Left kidney (tissue), 1 donor: ENCODE measurements at regions not wholly inside any gene's neighbourhood (a gene's known extent, or its start where the extent isn't known, plus 50 kb on each side); places are given as distances from the start of the nearest gene placed in this dataset.
"Not testable (repeated sequence)": the region's sequence is repeated elsewhere in the genome, so short reads cannot be mapped to it uniquely, and the experiment has no call there.

Experiments
- DNase-seq: peaks from one replicate; pipeline ENCODE4 v3.0.0-alpha.2; 2013

- no peak for DNase-seq
Measured at GRCh38 chr9:31702957-31703356, 681.5 kb upstream of the ACO1 start.

DNA sequence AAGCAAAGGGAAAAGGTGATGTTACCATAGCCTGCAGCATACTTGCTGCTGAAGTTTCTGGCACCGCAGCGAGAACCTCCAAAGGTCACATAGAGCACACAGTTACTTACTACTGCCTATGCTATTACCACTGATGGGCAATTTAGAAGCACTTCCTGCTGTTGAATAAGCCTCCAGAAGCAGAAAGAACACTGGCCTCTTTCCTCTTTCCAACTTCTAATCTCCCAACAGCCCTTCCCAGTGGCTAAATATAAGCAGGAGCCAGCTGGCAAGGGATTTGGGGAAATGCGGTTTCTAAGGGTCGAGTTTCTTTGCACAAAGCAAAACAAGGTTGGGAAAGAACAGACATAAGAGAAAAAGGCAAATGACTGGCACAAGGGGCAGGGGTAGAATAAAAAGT is 669.2 kb upstream of the ACO1 start:
- no peak for DNase-seq

DNA sequence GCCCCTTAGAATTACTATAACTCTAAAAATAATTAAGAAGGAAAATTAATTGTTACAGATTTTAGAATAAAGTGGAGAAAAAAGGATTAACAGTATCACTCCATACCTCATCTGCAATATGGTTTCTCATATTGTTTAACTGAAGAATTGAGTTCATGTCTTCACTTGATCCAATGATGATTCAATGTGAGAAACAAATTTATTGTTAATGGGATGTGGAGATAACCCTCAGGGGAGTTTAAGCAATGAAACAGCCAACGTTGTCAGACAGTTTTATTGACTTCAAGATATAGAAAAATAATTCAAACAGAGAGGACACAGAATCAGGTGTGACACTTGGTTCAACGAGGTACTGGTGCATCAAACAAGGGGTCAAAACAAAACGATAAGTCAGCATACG is 665.2 kb upstream of the ACO1 start:
- no peak for DNase-seq

DNA sequence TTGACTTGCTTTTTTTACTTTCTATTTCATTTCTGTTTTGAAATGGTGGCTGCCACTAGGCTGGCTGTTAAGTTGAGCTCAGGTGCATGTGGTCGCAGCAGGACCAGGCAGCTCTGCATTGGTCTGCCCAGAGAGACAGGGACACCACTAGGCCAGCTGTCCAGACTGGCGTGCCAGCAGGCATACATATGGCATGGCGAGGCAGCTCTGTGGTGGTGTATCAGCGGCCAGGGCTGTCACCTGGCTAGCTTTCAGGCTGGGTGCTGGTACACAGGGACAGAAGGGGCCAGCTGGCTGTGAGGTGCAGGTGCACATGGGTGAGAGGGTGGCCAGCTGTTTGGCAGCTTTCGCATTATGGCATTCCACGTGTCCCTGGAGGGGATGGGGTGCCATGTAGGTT is 654.0 kb upstream of the ACO1 start:
- DNase-seq = no peak

DNA sequence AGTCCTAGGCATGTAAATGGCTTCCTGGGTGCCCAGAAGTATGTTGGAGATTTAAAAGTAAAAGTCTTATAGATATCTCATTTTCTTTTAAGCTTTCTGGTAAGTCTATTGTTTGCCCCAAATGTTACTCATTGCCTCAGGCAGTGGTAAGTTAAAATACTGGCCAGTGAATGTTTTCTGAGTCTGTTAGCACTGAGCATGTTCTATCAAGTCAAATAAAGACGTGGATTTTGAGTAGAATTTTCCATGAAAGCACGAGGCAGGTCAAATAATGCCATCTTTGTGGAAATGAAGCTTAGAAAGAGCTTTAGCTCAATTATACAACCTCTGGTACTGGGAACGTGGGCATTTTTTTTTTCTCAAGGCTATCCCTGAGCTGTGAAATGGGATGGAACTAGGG is 651.3 kb upstream of the ACO1 start:
- no peak for DNase-seq

GRCh38 chr9:31736581-31737179 is 647.8 kb upstream of the ACO1 start:
- DNase-seq = no peak

DNA sequence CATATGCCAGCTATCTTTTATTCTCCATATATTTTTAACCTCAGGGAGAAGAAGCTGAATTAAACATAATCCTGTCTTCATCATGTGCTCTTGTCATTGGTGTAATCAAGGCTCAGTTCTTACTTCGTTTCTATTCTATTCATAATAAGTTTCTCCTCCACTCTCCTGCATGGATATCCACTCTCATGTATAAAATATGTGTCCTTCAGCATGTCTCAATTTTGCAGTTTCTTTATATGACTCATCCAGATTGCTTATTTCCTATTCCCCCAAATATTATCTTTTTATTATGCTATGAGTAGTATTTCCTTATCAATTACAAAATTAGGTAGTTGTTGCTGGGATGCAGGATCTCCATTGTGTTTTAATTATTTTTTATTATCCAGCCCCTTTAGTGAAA is 643.7 kb upstream of the ACO1 start:
- DNase-seq = no peak

DNA sequence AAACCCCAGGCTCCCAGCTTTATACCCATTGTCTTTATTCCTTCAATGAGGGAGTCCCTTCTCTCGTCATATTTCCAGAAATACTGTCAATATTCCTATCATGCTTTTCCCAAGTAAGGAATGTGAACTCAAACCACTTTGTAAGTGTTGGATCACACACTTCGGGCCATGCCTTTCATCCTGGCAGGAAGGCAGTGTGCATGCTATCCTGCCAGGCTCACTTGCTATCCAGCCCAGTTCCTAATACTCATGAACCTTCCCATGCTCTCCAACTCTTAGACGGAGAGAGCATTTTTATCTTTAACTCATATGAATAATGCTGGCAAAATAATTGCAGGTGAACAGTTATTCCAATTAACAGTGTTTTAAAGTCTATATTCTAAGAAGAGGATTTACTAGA is 639.9 kb upstream of the ACO1 start:
- no peak for DNase-seq

GRCh38 chr9:31745468-31745867 is 639.0 kb upstream of the ACO1 start:
- no peak for DNase-seq

- no peak for DNase-seq
Measured at GRCh38 chr9:31745886-31746285, 638.6 kb upstream of the ACO1 start.

DNA sequence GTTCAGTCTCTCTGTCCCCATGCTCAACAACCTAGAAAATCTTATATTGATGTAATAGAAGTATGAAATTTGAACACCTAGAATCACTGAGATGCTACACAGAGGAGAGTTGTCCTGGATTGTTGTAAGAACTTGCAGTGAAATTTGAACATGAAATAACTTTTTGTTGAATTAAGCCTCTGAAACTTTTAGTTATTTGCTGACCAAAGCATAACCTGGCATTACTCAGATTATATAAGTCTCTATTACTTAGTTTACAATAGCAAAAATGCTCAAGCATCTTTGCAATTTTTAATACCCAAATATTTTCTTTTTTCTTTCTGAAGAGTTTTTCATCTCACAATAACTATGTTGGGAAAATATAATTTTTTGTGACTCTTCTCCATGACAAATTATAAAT is 630.7 kb upstream of the ACO1 start:
- no peak for DNase-seq

DNA sequence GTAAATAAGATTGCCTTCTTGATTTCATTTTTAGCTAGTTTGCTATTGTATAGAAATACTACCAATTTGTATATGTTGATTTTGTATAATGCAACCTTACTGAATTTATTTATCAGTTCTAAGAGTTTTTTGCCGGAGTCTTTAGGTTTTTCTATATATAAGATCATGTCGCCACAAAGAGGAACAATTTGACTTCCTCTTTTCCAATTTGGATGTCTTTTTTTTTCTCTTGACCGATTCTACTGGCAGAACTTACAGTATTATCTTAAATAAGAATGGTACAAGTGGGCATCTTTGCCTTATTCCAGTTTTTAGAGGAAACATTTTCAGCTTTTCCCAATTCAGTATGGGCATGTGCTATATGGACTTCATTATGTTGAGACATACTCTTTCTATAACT is 624.7 kb upstream of the ACO1 start:
- no peak for DNase-seq

- DNase-seq = not testable (repeated sequence)
Measured at GRCh38 chr9:31774021-31774420, 610.4 kb upstream of the ACO1 start.

GRCh38 chr9:31774571-31774970 is 609.9 kb upstream of the ACO1 start:
- no peak for DNase-seq

- DNase-seq = no peak
Measured at GRCh38 chr9:31776471-31776870, 608.0 kb upstream of the ACO1 start.

GRCh38 chr9:31783491-31783890 is 601.0 kb upstream of the ACO1 start:
- no peak for DNase-seq

- no peak for DNase-seq
Measured at GRCh38 chr9:31790720-31791119, 593.7 kb upstream of the ACO1 start.

- DNase-seq = peak; percentile 6
Measured at GRCh38 chr9:31799953-31800609, 584.4 kb upstream of the ACO1 start.

DNA sequence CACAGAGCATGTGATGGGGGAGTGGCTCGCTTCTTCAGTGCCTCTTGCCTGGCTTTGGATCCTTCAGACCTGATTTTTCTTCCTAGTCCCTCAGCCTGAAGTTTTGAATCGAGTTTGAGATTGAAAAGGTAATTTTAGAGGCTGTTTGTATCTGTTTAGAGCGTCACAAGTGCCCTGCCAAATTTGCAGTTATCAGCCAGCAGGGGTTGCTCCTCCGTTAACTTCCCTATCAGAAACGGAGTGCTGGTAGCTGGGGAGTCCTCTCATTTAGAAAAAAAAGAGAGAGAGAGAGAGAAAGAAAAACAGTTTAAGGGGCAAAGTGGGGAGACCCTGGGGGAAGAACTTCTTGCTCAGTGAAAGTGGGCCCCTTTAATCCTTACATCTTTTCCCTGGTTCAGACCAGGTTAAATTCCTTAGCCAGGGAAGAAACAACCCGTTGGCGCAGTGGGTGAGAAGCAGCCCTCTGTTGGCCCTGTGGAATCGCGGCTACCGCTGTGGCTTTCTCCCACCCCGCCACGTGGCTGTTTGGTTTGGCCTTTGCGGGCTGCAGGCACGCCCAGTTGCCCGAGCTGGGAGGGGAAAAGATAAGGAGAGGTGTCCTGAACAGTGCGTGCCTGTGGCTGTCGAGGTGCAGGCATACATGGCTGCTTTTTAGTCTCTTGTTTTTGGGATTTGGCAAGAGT is 576.7 kb upstream of the ACO1 start:
- DNase-seq = no peak

- DNase-seq = no peak
Measured at GRCh38 chr9:31808766-31809165, 575.7 kb upstream of the ACO1 start.

DNA sequence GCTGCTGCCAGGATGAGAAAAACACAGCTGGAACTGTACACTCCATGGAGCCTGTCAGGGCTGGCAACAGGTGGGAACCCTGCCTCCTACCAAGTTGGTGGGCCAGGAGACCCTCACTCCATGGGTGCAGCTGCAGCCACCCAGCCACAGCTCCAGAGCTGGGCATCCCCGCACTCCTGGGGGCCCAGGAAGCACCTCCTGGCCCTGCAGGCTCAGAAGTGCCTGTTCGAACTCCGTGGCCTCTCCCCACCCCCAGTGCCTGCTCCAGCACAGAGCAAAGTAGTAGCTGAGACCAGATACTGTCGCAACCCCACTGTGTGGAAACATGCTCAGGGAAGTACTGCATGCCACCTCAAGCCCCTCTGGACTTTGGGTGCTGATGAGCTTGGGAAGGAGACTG is 564.0 kb upstream of the ACO1 start:
- DNase-seq = no peak

DNA sequence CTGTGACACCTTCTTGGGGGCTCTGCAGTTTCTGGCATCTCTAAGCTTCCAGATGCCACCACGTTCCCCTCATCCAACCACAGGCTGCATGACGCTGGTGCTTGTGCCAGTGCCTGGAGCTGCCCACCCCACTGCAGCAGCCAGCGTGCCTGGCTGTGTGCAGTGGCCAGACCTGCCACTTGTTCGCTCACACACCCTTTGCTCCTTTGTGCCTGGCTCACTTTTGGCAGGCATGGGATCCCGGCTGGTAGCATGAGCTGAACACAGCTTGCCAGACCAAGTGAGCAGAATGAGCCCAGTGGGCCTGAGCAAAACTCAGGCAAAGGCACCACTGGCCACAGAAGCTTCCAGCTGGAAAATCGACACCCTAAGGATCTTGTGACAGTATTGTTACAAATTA is 562.9 kb upstream of the ACO1 start:
- DNase-seq = no peak

DNA sequence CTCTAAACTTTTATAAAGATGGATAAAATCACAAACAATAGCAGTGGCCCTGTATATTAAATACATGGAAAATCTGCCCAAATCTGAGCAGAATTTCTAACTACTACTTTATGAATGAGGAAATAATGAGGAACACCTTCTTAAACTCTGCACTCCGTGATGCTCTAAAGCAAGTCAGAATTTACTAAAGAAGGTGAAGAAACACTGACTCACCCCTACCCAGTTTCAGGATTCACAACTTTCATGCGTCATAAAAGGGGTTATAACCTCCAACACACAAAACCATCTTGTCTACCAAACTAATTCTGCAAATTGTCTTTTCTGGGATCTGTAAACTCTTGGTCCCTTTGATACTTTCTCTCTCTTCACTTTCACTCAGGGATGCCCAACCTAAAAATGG is 561.1 kb upstream of the ACO1 start:
- DNase-seq = no peak

GRCh38 chr9:31824860-31825259 is 559.6 kb upstream of the ACO1 start:
- no peak for DNase-seq
